B cell (primary cell): ENCODE measurements at regions not wholly inside any gene's neighbourhood (a gene's known extent, or its start where the extent isn't known, plus 50 kb on each side); places are given as distances from the start of the nearest gene placed in this dataset.

ENCODE experiments used
- ATAC-seq: fragments of 200-7000 bp; cut with Tn5 transposase; one replicate; pipeline ENCODE4 v1.10.0; 2021; ENCODE audit warnings: low read depth, mild to moderate bottlenecking, moderate number of reproducible peaks, moderate library complexity
- CTCF ChIA-PET: fragments of 350-600 bp; sonication (Branson Sonifier 250); formaldehyde crosslinking; loops from one replicate; lab custom pipeline; 2021; ENCODE audit warnings: antibody characterized with exemption, inconsistent platforms; lab: Charles Lee
- POLR2A ChIA-PET: fragments of 350-600 bp; sonication (Branson Sonifier 250); formaldehyde crosslinking; loops from one replicate; lab custom pipeline; 2021; ENCODE audit warnings: antibody characterized with exemption; lab: Charles Lee
- DNase-seq: peaks from one replicate; pipeline ENCODE4 v3.0.0; 2013
- H2AFZ ChIP-seq: 2 replicates; pipeline ENCODE4 v1.6.1; 2012; ENCODE audit warnings: mild to moderate bottlenecking, low read depth, low read length; ENCODE audit not compliant: insufficient read depth, poor library complexity, severe bottlenecking
- H3K27ac ChIP-seq, 2 donors: 1 replicate in 1 of 2; 2 replicates in 1 of 2; pipeline ENCODE4 v1.5.1; 2012 to 2013; ENCODE audit warnings: low read length in 2 of 2, mild to moderate bottlenecking in 2 of 2, moderate library complexity in 1 of 2
- H3K27me3 ChIP-seq, 4 experiments: fragments of 200-600 bp in 1 of 4; sonication (generic) in 1 of 4; replicated peaks in 1 of 4; 1 replicate in 2 of 4; 2 replicates in 2 of 4; pipeline versions ENCODE4 v1.6.1 to v1.7.0; 2013 to 2016; ENCODE audit warnings: low read length in 3 of 4, mild to moderate bottlenecking in 2 of 4, mixed read lengths in 1 of 4, moderate library complexity in 1 of 4; ENCODE audit not compliant: insufficient read depth in 4 of 4, control insufficient read depth in 3 of 4; ENCODE audit errors: control extremely low read depth in 1 of 4
- H3K36me3 ChIP-seq, 2 experiments: replicated peaks in 1 of 2; 1 replicate in 1 of 2; 2 replicates in 1 of 2; pipeline versions ENCODE4 v1.6.1 to v1.7.1; 2013; ENCODE audit warnings: low read length in 1 of 2; ENCODE audit not compliant: insufficient read depth in 2 of 2, control insufficient read depth in 1 of 2; ENCODE audit errors: control extremely low read depth in 1 of 2, extremely low read depth in 1 of 2
- H3K4me1 ChIP-seq, 2 donors: fragments of 200-600 bp in 1 of 2; sonication (generic) in 1 of 2; 1 replicate in 1 of 2; 2 replicates in 1 of 2; pipeline versions ENCODE4 v1.5.1 to v1.6.1; 2013 to 2017; ENCODE audit warnings: low read length in 2 of 2; ENCODE audit not compliant: control insufficient read depth in 2 of 2, insufficient read depth in 2 of 2
- H3K4me2 ChIP-seq: replicated peaks from 2 replicates; pipeline ENCODE3; 2012; ENCODE audit warnings: mild to moderate bottlenecking, low read depth, low read length; ENCODE audit not compliant: poor library complexity, severe bottlenecking
- H3K4me3 ChIP-seq, 5 experiments: fragments of 200-600 bp in 1 of 5; sonication (generic) in 1 of 5; 1 replicate in 3 of 5; 2 replicates in 2 of 5; pipeline versions ENCODE4 v1.5.1 to v1.7.0; 2011 to 2016; ENCODE audit warnings: low read length in 4 of 5, mild to moderate bottlenecking in 4 of 5, low read depth in 2 of 5, control low read depth in 1 of 5, moderate library complexity in 1 of 5; ENCODE audit not compliant: insufficient read depth in 1 of 5; ENCODE audit errors: control extremely low read depth in 1 of 5, extremely low read depth in 1 of 5
- H3K79me2 ChIP-seq: fragments of 200-600 bp; sonication (generic); one replicate; pipeline ENCODE4 v1.6.0; 2016; ENCODE audit warnings: low read length; ENCODE audit not compliant: control insufficient read depth, insufficient read depth
- H3K9ac ChIP-seq: fragments of 200-600 bp; sonication (generic); 2 replicates; pipeline ENCODE4 v1.6.1; 2017; ENCODE audit warnings: mild to moderate bottlenecking, low read length, moderate library complexity
- H3K9me3 ChIP-seq, 3 donors: one replicate each; pipeline versions ENCODE4 v1.6.1 to v1.7.1; 2013; ENCODE audit warnings: low read length in 2 of 3; ENCODE audit not compliant: control insufficient read depth in 2 of 3, insufficient read depth in 1 of 3; ENCODE audit errors: control extremely low read depth in 1 of 3
- H4K20me1 ChIP-seq: 2 replicates; pipeline ENCODE4 v1.6.0; 2012; ENCODE audit warnings: mild to moderate bottlenecking, low read length; ENCODE audit not compliant: insufficient read depth, control insufficient read depth, poor library complexity, severe bottlenecking
- H3K27ac Mint-ChIP-seq: one replicate; pipeline ENCODE4 v1.8.0; 2021; ENCODE audit warnings: mixed read lengths
- H3K27me3 Mint-ChIP-seq: one replicate; pipeline ENCODE4 v1.8.0; 2021; ENCODE audit warnings: mixed read lengths
- H3K4me1 Mint-ChIP-seq: one replicate; pipeline ENCODE4 v1.8.0; 2021; ENCODE audit warnings: mixed read lengths
- H3K4me3 Mint-ChIP-seq: one replicate; pipeline ENCODE4 v1.8.0; 2021; ENCODE audit warnings: mixed read lengths
- H3K9me3 Mint-ChIP-seq: one replicate; pipeline ENCODE4 v1.8.0; 2022; ENCODE audit warnings: mixed read lengths; ENCODE audit not compliant: insufficient read depth
- CTCF ChIP-seq: fragments of 200-600 bp; IDR thresholded peaks from one replicate; pipeline ENCODE4 v1.8.0; 2022; ENCODE audit warnings: antibody characterized with exemption, mild to moderate bottlenecking
- EZH2 ChIP-seq: IDR thresholded peaks from 2 replicates; pipeline ENCODE4 v1.6.1; 2012; ENCODE audit warnings: borderline replicate concordance, low read depth, mild to moderate bottlenecking, moderate library complexity, low read length; ENCODE audit not compliant: insufficient read depth, poor library complexity, severe bottlenecking
- WGBS: methylation state at CpG from one replicate; pipeline ENCODE4 v1.1.5; 2013; ENCODE audit warnings: missing lambda C conversion rate; ENCODE audit not compliant: insufficient coverage; 5-methylcytosine and 5-hydroxymethylcytosine counted together
- intact Hi-C: fragments of 100-400 bp; cut with micrococcal nuclease; formaldehyde crosslinking; loops from one replicate; pipeline ENCODE4 v1.10.0; 2022

- Histone ChIP-seq H3K4me1 (no peaks in the 10 kb centered on the region), H3K9me3 (peaks cover 0 to 5% (median 0%) of the 10 kb centered on the region in 3 donors), H3K36me3 (no peaks in the 10 kb centered on the region), H3K27ac (no peak overlapping the region), H3K27me3 (no peaks in the 10 kb centered on the region), H2AFZ (no peak overlapping the region), H3K9ac (no peak overlapping the region), H3K4me2 (no peak overlapping the region), H3K4me3 (no peak overlapping the region), H3K79me2 (no peaks in the 10 kb centered on the region), H4K20me1 (no peaks in the 10 kb centered on the region)
- no peak for ATAC-seq
- Mint-ChIP-seq H3K9me3 (peaks cover 5% of the 10 kb centered on the region), H3K4me1 (no peaks in the 10 kb centered on the region), H3K27ac (no peak overlapping the region), H3K4me3 (no peak overlapping the region), H3K27me3 (no peaks in the 10 kb centered on the region)
- WGBS, result 100% methylated on average over 2 of the region's 2 CpGs
- CTCF ChIA-PET, result no interaction called here
- POLR2A ChIA-PET, result no interaction called here
- intact Hi-C loops, result no loop called here
- DNase-seq, result no peak
- TF ChIP-seq EZH2 (no peak), CTCF (no peak)
Observed at GRCh38 chrX:4450177-4450576, 736.7 kb upstream of the PRKX start.

- ChIA-PET POLR2A (no interaction called here), CTCF (no interaction called here)
- intact Hi-C loops, result no loop called here
- Histone ChIP-seq H3K27me3 (no peaks in the 10 kb centered on the region), H4K20me1 (no peaks in the 10 kb centered on the region), H3K79me2 (no peaks in the 10 kb centered on the region), H2AFZ (no peak overlapping the region), H3K4me1 (no peaks in the 10 kb centered on the region), H3K4me2 (no peak overlapping the region), H3K9ac (no peak overlapping the region), H3K27ac (no peak overlapping the region), H3K36me3 (no peaks in the 10 kb centered on the region), H3K4me3 (no peak overlapping the region), H3K9me3 (no peaks in the 10 kb centered on the region)
- DNase-seq (no peak), ATAC-seq (no peak)
- no peak overlapping the region for H3K27ac Mint-ChIP-seq
- H3K27me3 Mint-ChIP-seq, result no peaks in the 10 kb centered on the region
- H3K4me3 Mint-ChIP-seq, result no peak overlapping the region
- H3K4me1 Mint-ChIP-seq, result no peaks in the 10 kb centered on the region
- TF ChIP-seq EZH2, result no peak
- no peak for TF ChIP-seq CTCF
- no peaks in the 10 kb centered on the region for H3K9me3 Mint-ChIP-seq
- WGBS, result no CpG with 5 or more reads among the region's 4 CpGs
Observed at GRCh38 chrX:4435905-4436304, 722.5 kb upstream of the PRKX start.
